GM13976 (cell line): ENCODE measurements at regions not wholly inside any gene's neighbourhood (a gene's known extent, or its start where the extent isn't known, plus 50 kb on each side); places are given as distances from the start of the nearest gene placed in this dataset.
"Not testable (repeated sequence)": the region's sequence is repeated elsewhere in the genome, so short reads cannot be mapped to it uniquely, and the experiment has no call there.

Experiments used
- DNase-seq: peaks from one replicate; pipeline ENCODE4 v3.0.0; 2012; ENCODE audit warnings: low spot score
- CTCF ChIP-seq: IDR thresholded peaks from 2 replicates; pipeline ENCODE4 v1.5.1; 2012; ENCODE audit warnings: borderline replicate concordance, mild to moderate bottlenecking; ENCODE audit not compliant: insufficient read depth; ENCODE audit errors: extremely low read depth, missing control alignments, control extremely low read depth
- in situ Hi-C: fragments of 300-500 bp; cut with MboI; formaldehyde crosslinking; loops from one replicate; pipeline ENCODE4 v1.12.0; 2022; ENCODE audit warnings: low sequenced_read_pairs, mixed read lengths, inconsistent platforms; ENCODE audit not compliant: unreplicated experiment

GRCh38 chr18:64693766-64694165, 544.9 kb upstream of the LINC00305 start:
- no peak for TF ChIP-seq CTCF
- in situ Hi-C loops: no loop called here
- DNase-seq: no peak

- TF ChIP-seq CTCF: no peak
- DNase-seq: no peak
- in situ Hi-C loops: no loop called here
Measured at GRCh38 chr18:64692826-64693225, 543.9 kb upstream of the LINC00305 start.

GRCh38 chr18:64679121-64679520, 530.2 kb upstream of the LINC00305 start:
- DNase-seq: no peak
- no peak for TF ChIP-seq CTCF
- in situ Hi-C loops: no loop called here

- DNase-seq: no peak
- no peak for TF ChIP-seq CTCF
- in situ Hi-C loops: no loop called here
Measured at GRCh38 chr18:64678048-64678447, 529.2 kb upstream of the LINC00305 start.

- no peak for TF ChIP-seq CTCF
- DNase-seq: no peak
Measured at GRCh38 chr18:64674694-64675093, 525.8 kb upstream of the LINC00305 start.

GRCh38 chr18:64671293-64671692, 522.4 kb upstream of the LINC00305 start:
- in situ Hi-C loops, DNase-seq: not testable (repeated sequence)

More at GRCh38 chr18:64674694-64675093, 525.8 kb upstream of the LINC00305 start:
- in situ Hi-C loops: no loop called here

GRCh38 chr18:64668461-64668962, 519.6 kb upstream of the LINC00305 start:
- no peak for DNase-seq
- in situ Hi-C loops: no loop called here
- no peak for TF ChIP-seq CTCF
